Breast epithelium (tissue), 4 donors: ENCODE measurements at regions not wholly inside any gene's neighbourhood (a gene's known extent, or its start where the extent isn't known, plus 50 kb on each side); places are given as distances from the start of the nearest gene placed in this dataset.

Experiments used
- DNase-seq, 2 donors: peaks; one replicate each; pipeline ENCODE4 v3.0.0-alpha.2; 2019; ENCODE audit warnings: low spot score in 2 of 2
- H3K27ac ChIP-seq, 2 donors: fragments of 200-600 bp; sonication (generic) in 1 of 2; one replicate each; pipeline ENCODE4 v1.5.1; 2016 to 2019; ENCODE audit warnings: mild to moderate bottlenecking in 1 of 2
- H3K27me3 ChIP-seq, 2 donors: fragments of 200-600 bp; sonication (generic) in 1 of 2; one replicate each; pipeline versions ENCODE4 v1.5.1 to v1.6.0; 2017 to 2019; ENCODE audit warnings: control low read depth in 1 of 2, mild to moderate bottlenecking in 1 of 2
- H3K36me3 ChIP-seq: fragments of 200-600 bp; one replicate; pipeline ENCODE4 v1.5.1; 2019
- H3K4me1 ChIP-seq, 2 donors: fragments of 200-600 bp; sonication (generic); one replicate each; pipeline ENCODE4 v1.5.1; 2016 to 2019; ENCODE audit warnings: control low read depth in 1 of 2
- H3K4me3 ChIP-seq, 3 donors: fragments of 200-600 bp; sonication (generic); 1 replicate in 2 of 3; 2 replicates in 1 of 3; pipeline ENCODE4 v1.5.1; 2016 to 2019; ENCODE audit warnings: mild to moderate bottlenecking in 3 of 3, moderate library complexity in 2 of 3
- H3K9me3 ChIP-seq, 2 donors: fragments of 200-600 bp; sonication (generic) in 1 of 2; one replicate each; pipeline ENCODE4 v1.5.1; 2016 to 2019; ENCODE audit warnings: control low read depth in 1 of 2
- POLR2A ChIP-seq: fragments of 450-650 bp; IDR thresholded peaks from one replicate; pipeline ENCODE4 v1.6.1; 2016; ENCODE audit warnings: antibody characterized with exemption, mild to moderate bottlenecking, moderate library complexity
- POLR2AphosphoS5 ChIP-seq, 3 donors: sonication (generic); formaldehyde crosslinking; IDR thresholded peaks; one replicate each; pipeline ENCODE4 v1.6.1; 2017; ENCODE audit warnings: antibody characterized with exemption in 3 of 3
- intact Hi-C: fragments of 100-400 bp; cut with DNase I; formaldehyde crosslinking; loops from one replicate; pipeline ENCODE4 v1.15.1; 2023; ENCODE audit warnings: low total_unique reads
- TF ChIP-seq, protein P1 (sequence below), 3 donors: fragments of 450-650 bp; IDR thresholded peaks; one replicate each; pipeline ENCODE4 v1.5.1; 2016 to 2017; ENCODE audit warnings: antibody characterized with exemption in 3 of 3, mild to moderate bottlenecking in 3 of 3, moderate library complexity in 3 of 3

DNA sequence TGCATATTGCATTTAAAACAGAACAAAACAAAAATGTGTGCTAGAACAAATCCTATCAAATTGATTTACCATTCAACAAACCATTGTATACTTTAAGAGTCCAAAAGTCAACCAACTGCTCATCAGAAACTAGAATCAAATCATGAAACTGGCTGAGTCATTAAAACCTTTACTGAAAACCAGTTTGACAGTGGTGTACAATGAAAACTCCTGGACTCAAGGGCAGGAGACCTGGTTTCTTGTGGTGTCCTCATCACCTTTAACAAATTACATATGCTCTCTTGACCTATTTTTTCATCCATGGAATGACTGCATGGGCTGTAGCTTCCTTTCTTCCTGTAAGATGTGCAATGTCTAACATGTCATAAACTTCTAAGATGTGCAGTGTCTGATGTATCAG lies 315.3 kb upstream of the SLC30A5 start:
- no peak overlapping the region for H3K27ac ChIP-seq
- no peak overlapping the region for H3K4me3 ChIP-seq
- H3K9me3 ChIP-seq: no peaks in the 10 kb centered on the region
- TF ChIP-seq POLR2A (no peak), POLR2AphosphoS5 (IDR thresholded peaks at IDR 0.05) (no peak)
- TF ChIP-seq, protein P1, sequence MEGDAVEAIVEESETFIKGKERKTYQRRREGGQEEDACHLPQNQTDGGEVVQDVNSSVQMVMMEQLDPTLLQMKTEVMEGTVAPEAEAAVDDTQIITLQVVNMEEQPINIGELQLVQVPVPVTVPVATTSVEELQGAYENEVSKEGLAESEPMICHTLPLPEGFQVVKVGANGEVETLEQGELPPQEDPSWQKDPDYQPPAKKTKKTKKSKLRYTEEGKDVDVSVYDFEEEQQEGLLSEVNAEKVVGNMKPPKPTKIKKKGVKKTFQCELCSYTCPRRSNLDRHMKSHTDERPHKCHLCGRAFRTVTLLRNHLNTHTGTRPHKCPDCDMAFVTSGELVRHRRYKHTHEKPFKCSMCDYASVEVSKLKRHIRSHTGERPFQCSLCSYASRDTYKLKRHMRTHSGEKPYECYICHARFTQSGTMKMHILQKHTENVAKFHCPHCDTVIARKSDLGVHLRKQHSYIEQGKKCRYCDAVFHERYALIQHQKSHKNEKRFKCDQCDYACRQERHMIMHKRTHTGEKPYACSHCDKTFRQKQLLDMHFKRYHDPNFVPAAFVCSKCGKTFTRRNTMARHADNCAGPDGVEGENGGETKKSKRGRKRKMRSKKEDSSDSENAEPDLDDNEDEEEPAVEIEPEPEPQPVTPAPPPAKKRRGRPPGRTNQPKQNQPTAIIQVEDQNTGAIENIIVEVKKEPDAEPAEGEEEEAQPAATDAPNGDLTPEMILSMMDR (IDR thresholded peaks at IDR 0.05): no peak
- H3K27me3 ChIP-seq: no peaks in the 10 kb centered on the region
- intact Hi-C loops: no loop called here
- no peak for DNase-seq
- no peaks in the 10 kb centered on the region for H3K36me3 ChIP-seq
- H3K4me1 ChIP-seq: no peaks in the 10 kb centered on the region

DNA sequence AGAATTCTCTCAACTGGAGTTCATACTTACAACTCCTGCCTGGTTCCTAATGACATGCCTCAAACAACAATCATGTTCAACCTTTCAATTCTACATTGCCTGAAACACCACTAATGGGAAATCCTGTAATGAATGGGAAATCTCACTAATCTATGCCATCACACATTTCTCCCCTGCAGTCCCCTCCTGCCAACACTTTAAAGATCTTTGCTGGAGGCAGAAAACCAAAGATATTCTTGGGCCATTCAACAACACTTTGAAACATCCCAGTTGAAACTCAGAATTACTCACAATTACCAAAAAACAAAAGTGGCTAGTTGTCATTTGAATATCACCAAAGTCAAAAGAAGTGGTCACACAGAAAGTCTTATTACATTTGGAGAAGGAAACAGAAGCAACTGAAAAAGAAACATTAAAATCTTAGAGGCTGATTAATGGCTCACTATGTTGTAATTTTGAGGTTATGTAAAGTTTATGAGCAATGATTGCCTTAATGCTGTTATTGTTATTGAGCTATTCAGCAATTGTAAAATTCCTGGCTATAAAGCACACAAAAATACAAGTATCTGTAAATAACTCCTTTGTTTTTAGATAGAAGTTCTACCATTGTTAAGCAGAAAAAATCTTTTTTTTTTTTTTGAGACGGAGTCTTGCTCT lies 313.4 kb upstream of the SLC30A5 start:
- peaks cover 0 to 8% of the 10 kb centered on the region in 2 donors for H3K9me3 ChIP-seq
- H3K27me3 ChIP-seq: no peaks in the 10 kb centered on the region
- intact Hi-C loops: no loop called here
- no peaks in the 10 kb centered on the region for H3K4me1 ChIP-seq
- no peak for DNase-seq
- H3K4me3 ChIP-seq: no peak overlapping the region
- TF ChIP-seq POLR2AphosphoS5 (IDR thresholded peaks at IDR 0.05): no peak
- TF ChIP-seq, protein P1 (IDR thresholded peaks at IDR 0.05): no peak
- no peak for TF ChIP-seq POLR2A
- H3K27ac ChIP-seq: peak overlapping the region in 1 of 2 donors; percentile 38
- H3K36me3 ChIP-seq: no peaks in the 10 kb centered on the region

DNA sequence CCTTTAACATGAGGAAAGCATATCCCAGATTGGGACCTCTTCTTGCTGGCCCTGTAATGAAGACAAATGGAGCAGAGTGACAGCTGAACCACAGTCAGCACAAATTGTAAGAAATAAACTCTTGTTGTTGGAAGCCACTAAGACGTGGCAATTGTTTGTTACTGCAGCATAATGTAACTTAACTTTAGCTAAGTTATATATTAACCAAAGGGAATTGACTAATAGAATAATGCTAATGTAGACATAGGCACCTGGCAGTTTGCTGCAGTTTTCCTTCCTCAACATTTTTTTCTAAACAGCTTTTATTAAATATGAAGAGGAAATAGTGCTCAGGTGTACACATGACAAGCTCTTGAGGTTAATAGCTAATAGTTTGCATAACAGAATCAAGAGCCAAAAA lies 300.7 kb upstream of the SLC30A5 start:
- no peak for TF ChIP-seq POLR2AphosphoS5 (IDR thresholded peaks at IDR 0.05)
- TF ChIP-seq POLR2A: no peak
- TF ChIP-seq, protein P1 (IDR thresholded peaks at IDR 0.05): no peak
- H3K9me3 ChIP-seq: peaks cover 0 to 4% of the 10 kb centered on the region in 2 donors
- intact Hi-C loops: no loop called here
- no peaks in the 10 kb centered on the region for H3K27me3 ChIP-seq
- no peak overlapping the region for H3K4me3 ChIP-seq
- H3K36me3 ChIP-seq: no peaks in the 10 kb centered on the region
- H3K4me1 ChIP-seq: no peaks in the 10 kb centered on the region
- no peak for DNase-seq
- H3K27ac ChIP-seq: peak overlapping the region; percentile 20 to 49

DNA sequence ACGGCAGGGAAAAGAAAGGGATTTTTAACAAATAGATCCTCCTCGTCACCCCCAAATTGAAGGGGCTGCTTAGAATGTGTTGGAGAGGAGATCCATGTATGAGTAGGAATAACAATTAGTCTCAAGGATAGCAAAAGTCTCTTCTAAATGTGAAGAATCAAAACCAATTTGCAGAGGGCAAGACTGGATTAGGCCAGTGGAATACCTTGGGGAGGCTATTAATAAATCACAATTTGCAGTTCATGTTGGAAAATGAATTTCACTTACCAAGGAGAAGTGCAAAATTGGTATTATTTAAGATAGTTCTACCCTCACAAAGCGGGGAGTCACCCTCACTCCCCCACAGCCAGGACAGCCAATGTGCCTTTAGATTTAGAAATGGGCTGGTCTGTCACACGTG lies 299.8 kb upstream of the SLC30A5 start:
- no peak overlapping the region for H3K4me3 ChIP-seq

DNA sequence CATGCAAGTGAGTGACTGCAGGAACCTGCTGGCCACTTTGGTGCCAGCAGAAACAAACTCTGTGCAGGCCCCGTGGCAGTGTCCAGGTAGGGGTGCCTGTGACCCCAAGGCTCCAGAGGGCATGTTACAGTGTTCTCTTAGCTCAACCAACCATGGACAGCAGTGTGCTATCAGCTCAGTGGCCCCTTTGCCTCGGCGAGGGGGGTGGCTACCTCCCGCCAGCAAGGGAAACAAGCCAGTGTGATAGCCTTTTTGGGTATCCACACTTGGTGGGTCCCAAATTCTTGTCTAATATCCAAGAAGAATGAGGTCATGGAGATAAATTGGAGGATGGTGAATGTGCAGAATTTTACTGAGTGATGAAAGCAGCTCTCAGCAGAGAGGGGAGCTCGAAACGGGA lies 298.6 kb upstream of the SLC30A5 start:
- Histone ChIP-seq H3K27ac (no peak overlapping the region), H3K4me3 (no peak overlapping the region), H3K4me1 (no peaks in the 10 kb centered on the region), H3K36me3 (no peaks in the 10 kb centered on the region), H3K27me3 (no peaks in the 10 kb centered on the region), H3K9me3 (peaks cover 0 to 4% of the 10 kb centered on the region in 2 donors)
- no peak for DNase-seq
- no peak for TF ChIP-seq POLR2AphosphoS5 (IDR thresholded peaks at IDR 0.05)
- TF ChIP-seq POLR2A: no peak
- TF ChIP-seq, protein P1 (IDR thresholded peaks at IDR 0.05): no peak
- intact Hi-C loops: no loop called here

More for the DNA sequence above, 299.8 kb upstream of the SLC30A5 start:
- peaks cover 0 to 4% of the 10 kb centered on the region in 2 donors for H3K9me3 ChIP-seq
- TF ChIP-seq, protein P1 (IDR thresholded peaks at IDR 0.05): no peak
- TF ChIP-seq POLR2AphosphoS5 (IDR thresholded peaks at IDR 0.05) (no peak), POLR2A (no peak)
- no peak for DNase-seq
- no peaks in the 10 kb centered on the region for H3K27me3 ChIP-seq
- H3K27ac ChIP-seq: peak overlapping the region; percentile 43 to 49
- intact Hi-C loops: no loop called here
- H3K36me3 ChIP-seq: no peaks in the 10 kb centered on the region
- no peaks in the 10 kb centered on the region for H3K4me1 ChIP-seq
